ENCODE measurements at regions not wholly inside any gene's neighbourhood (a gene's known extent, or its start where the extent isn't known, plus 50 kb on each side); places are given as distances from the start of the nearest gene placed in this dataset.

- no peak for TF ChIP-seq CTCF (conservative IDR thresholded peaks at IDR 0.05; ENCODE audit: low read depth, low read length)
- TF ChIP-seq EZH2phosphoT487 (IDR thresholded peaks at IDR 0.05; ENCODE audit: borderline replicate concordance, low read length) = no peak
Measured at GRCh38 chr1:232528472-232529089, 101.4 kb downstream of the SIPA1L2 start.

Data from PC-3 (cell line).